DND-41 (cell line): ENCODE measurements at regions not wholly inside any gene's neighbourhood (a gene's known extent, or its start where the extent isn't known, plus 50 kb on each side); places are given as distances from the start of the nearest gene placed in this dataset.
A peak's percentile ranks its signal among the peaks of the same experiment; 100 is the strongest.

Source experiments
- ATAC-seq: fragments of 200-7000 bp; cut with Tn5 transposase; 3 replicates; pipeline ENCODE4 v1.9.1; 2021; ENCODE audit warnings: low read depth; ENCODE audit not compliant: insufficient read depth
- DNase-seq: peaks from one replicate; pipeline ENCODE4 v3.0.0-alpha.2; 2020
- H2AFZ ChIP-seq: 2 replicates; pipeline ENCODE4 v1.6.0; 2012; ENCODE audit warnings: low read depth, low read length
- H3K27ac ChIP-seq: 2 replicates; pipeline ENCODE4 v1.5.1; 2012; ENCODE audit warnings: low read length, inconsistent platforms
- H3K27me3 ChIP-seq: fragments of 200-600 bp; sonication (generic); 2 replicates; pipeline ENCODE4 v1.6.0; 2012; ENCODE audit warnings: low read length, mild to moderate bottlenecking, inconsistent platforms; ENCODE audit not compliant: insufficient read depth, poor library complexity
- H3K36me3 ChIP-seq: 2 replicates; pipeline ENCODE4 v1.5.1; 2012; ENCODE audit warnings: low read length, inconsistent platforms; ENCODE audit not compliant: insufficient read depth
- H3K4me1 ChIP-seq: 2 replicates; pipeline ENCODE4 v1.5.1; 2012; ENCODE audit warnings: mild to moderate bottlenecking, low read length; ENCODE audit not compliant: insufficient read depth
- H3K4me2 ChIP-seq: 2 replicates; pipeline ENCODE4 v1.6.0; 2012; ENCODE audit warnings: mild to moderate bottlenecking, moderate library complexity, low read length, inconsistent platforms; ENCODE audit not compliant: insufficient read depth
- H3K4me3 ChIP-seq, 2 experiments: fragments of 200-600 bp in 1 of 2; shearing (Covaris generic) in 1 of 2; 2 replicates each; pipeline ENCODE4 v1.5.1; 2012 to 2016; ENCODE audit warnings: inconsistent platforms in 2 of 2, low read length in 2 of 2, mild to moderate bottlenecking in 2 of 2, low read depth in 1 of 2, moderate library complexity in 1 of 2
- H3K79me2 ChIP-seq: 2 replicates; pipeline ENCODE4 v1.6.0; 2012; ENCODE audit warnings: low read length, inconsistent platforms; ENCODE audit not compliant: insufficient read depth
- H3K9ac ChIP-seq: 2 replicates; pipeline ENCODE4 v1.6.0; 2012; ENCODE audit warnings: low read depth, mild to moderate bottlenecking, inconsistent platforms, low read length, moderate library complexity
- H3K9me3 ChIP-seq: 2 replicates; pipeline ENCODE4 v1.5.1; 2012; ENCODE audit warnings: low read length, moderate library complexity, mild to moderate bottlenecking, inconsistent platforms; ENCODE audit not compliant: insufficient read depth, severe bottlenecking
- H4K20me1 ChIP-seq: 2 replicates; pipeline ENCODE4 v1.6.0; 2012; ENCODE audit warnings: low read length; ENCODE audit not compliant: insufficient read depth
- EZH2 ChIP-seq: IDR thresholded peaks from 3 replicates; pipeline ENCODE4 v1.6.1; 2012; ENCODE audit warnings: borderline replicate concordance, low read depth, mild to moderate bottlenecking, moderate library complexity, low read length, inconsistent platforms; ENCODE audit not compliant: severe bottlenecking
- TF ChIP-seq, protein P1 (sequence below): IDR thresholded peaks from 2 replicates; pipeline ENCODE4 v1.5.1; 2012; ENCODE audit warnings: borderline replicate concordance, low read length, moderate library complexity, mild to moderate bottlenecking; ENCODE audit not compliant: poor library complexity, severe bottlenecking; ENCODE audit errors: extremely low read depth

DNA sequence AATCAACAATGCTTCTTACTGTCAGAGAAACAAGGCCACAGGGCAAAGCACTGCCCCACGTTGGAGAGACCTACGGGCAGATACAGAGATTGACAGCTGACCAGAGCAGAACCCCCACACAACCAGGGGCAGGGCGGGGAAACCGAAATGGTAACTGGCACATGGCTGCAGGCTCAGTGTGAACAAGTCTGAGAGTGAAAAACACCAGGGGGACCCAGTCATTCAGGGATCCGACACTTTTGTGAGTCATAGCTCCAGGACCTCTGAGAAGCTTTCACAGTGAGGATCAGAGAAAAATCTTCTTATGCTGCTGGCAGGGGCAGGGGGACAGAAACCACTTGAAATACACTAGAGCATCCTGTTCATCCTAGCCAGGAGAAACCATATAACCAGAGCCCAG is 254.2 kb downstream of the C6orf118 start:
- H3K4me3 ChIP-seq: no peak overlapping the region
- no peak overlapping the region for H3K4me2 ChIP-seq
- DNase-seq: peak; percentile 18
- H3K9ac ChIP-seq: no peak overlapping the region
- H3K4me1 ChIP-seq: no peaks in the 10 kb centered on the region
- no peaks in the 10 kb centered on the region for H3K79me2 ChIP-seq
- H3K36me3 ChIP-seq: no peaks in the 10 kb centered on the region
- peak; percentile 62 for ATAC-seq
- H3K27me3 ChIP-seq: no peaks in the 10 kb centered on the region
- no peak overlapping the region for H3K27ac ChIP-seq
- no peak overlapping the region for H2AFZ ChIP-seq
- TF ChIP-seq EZH2: no peak
- TF ChIP-seq, protein P1, sequence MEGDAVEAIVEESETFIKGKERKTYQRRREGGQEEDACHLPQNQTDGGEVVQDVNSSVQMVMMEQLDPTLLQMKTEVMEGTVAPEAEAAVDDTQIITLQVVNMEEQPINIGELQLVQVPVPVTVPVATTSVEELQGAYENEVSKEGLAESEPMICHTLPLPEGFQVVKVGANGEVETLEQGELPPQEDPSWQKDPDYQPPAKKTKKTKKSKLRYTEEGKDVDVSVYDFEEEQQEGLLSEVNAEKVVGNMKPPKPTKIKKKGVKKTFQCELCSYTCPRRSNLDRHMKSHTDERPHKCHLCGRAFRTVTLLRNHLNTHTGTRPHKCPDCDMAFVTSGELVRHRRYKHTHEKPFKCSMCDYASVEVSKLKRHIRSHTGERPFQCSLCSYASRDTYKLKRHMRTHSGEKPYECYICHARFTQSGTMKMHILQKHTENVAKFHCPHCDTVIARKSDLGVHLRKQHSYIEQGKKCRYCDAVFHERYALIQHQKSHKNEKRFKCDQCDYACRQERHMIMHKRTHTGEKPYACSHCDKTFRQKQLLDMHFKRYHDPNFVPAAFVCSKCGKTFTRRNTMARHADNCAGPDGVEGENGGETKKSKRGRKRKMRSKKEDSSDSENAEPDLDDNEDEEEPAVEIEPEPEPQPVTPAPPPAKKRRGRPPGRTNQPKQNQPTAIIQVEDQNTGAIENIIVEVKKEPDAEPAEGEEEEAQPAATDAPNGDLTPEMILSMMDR: no peak
- H4K20me1 ChIP-seq: no peaks in the 10 kb centered on the region
- no peaks in the 10 kb centered on the region for H3K9me3 ChIP-seq

DNA sequence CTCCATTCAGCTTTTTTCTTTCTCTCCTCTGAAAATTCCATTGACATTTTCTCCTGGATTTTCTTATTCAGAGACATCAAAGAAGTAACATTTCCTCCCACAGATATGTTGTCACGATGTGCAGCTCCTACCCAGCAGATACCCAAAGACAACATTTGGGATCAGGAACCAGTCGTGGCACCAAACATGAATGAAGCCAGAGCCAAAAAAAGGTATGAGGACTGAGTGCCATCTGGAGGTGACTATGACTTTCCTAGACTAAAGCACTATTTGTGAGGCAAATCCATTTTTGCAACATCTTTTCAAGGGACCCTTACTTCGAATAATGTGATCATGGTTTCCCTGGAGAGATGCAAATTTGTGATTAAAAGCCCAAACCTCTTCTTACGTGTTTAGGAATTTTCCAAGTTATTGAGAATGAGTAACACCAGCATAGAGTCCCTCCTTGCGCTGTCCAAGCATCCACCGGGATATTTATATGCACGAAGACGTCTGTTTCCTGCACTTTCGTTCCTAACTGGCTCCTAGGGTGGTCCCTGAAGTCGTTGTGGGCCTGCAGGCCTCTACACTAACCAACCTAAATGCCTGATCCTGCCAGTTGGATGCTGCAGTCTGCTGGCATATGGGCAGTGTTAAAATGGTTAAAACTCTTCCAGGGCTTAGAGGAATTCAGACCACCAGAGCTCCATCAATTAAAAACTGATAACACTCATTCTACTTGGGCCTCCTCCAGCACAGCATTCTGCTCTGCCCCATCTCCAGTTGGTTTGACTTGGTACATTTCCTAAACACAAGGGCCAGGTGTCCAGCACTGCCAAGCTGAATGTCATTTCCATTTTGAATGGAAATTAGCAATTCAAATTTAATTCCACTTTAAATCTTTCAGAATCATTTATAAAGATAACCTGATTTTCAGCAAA is 256.6 kb downstream of the C6orf118 start:
- Histone ChIP-seq H3K27ac (no peak overlapping the region), H2AFZ (no peak overlapping the region), H3K4me3 (no peak overlapping the region), H3K36me3 (no peaks in the 10 kb centered on the region), H3K79me2 (no peaks in the 10 kb centered on the region), H3K4me1 (no peaks in the 10 kb centered on the region), H3K27me3 (no peaks in the 10 kb centered on the region), H3K9me3 (peaks cover 5% of the 10 kb centered on the region), H3K9ac (no peak overlapping the region), H3K4me2 (no peak overlapping the region), H4K20me1 (no peaks in the 10 kb centered on the region)
- DNase-seq (no peak), ATAC-seq (no peak)
- TF ChIP-seq, protein P1: no peak
- no peak for TF ChIP-seq EZH2

DNA sequence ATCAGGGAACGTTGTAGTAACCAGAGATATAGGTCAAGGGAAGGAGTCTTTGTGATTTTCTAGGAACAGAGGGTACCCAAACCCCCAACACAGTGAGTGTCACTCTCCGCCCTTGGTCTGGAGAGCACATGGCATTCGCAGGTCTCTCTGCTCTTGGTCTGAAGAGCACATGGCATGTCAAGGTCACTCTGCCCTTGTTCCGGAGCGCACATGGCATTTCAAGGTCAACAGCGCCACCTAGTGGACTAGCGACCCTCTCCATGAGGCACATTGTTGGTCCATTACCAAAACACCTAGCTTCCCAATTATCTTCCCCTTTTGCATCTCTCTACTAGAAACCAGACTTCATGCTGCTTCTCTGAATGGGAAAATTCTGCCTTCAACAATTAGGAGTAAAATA is 260.0 kb downstream of the C6orf118 start:
- TF ChIP-seq, protein P1: peak; percentile 73
- TF ChIP-seq EZH2: no peak
- DNase-seq: peak; percentile 36
- Histone ChIP-seq H3K4me3 (no peak overlapping the region), H3K4me1 (no peaks in the 10 kb centered on the region), H3K9ac (no peak overlapping the region), H2AFZ (no peak overlapping the region), H3K27ac (no peak overlapping the region), H3K27me3 (no peaks in the 10 kb centered on the region), H3K36me3 (no peaks in the 10 kb centered on the region), H3K79me2 (no peaks in the 10 kb centered on the region), H4K20me1 (no peaks in the 10 kb centered on the region), H3K4me2 (no peak overlapping the region), H3K9me3 (peaks cover 5% of the 10 kb centered on the region)
- ATAC-seq: peak; percentile 50; the same call in 1 of the 3 replicates
